ENCODE measurements at regions not wholly inside any gene's neighbourhood (a gene's known extent, or its start where the extent isn't known, plus 50 kb on each side); places are given as distances from the start of the nearest gene placed in this dataset.

DNA sequence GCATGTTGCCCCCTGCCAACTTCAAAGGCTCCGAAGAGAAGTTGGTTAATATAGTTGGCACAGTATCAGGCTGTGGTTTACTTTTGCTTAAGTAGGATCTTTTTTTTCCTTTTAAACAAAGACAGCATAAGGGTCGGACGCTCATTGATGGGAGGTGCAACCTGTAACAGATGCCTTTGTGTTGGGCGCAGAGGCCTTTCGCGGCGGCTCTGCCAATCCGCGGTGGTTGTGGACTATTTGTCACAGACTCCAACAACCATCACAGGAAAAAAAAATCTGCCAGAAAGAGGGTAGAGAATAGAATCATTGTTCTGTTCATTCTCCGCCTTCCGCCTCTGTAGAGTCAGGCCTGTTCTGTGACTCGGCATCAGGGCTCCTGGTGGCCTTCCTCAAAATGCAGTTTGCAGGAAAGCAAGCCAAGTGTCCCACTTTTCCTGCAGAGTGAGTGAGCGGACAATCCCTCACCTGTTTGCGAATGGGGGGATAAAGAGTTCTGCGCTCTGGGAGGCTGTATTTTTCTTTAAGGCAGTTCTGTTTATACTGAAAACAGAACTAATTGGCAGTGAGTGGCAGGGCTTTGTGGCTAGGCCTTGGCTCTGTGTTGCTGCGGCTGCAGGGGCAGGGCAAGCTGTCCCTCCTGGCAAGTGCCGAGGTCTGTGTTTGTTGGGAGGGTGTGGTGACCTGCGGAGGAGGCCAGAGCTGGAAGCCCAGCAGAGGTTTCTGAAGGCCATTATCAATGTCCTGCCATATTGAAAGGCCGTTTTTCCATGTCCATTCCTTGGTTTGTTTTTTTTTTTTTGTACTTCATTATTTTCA lies 83.0 kb upstream of the PIWIL1 start:
- intact Hi-C loops (cut with DNase I): no loop called here
- DNase-seq (ENCODE audit: low spot score): no peak

DNA sequence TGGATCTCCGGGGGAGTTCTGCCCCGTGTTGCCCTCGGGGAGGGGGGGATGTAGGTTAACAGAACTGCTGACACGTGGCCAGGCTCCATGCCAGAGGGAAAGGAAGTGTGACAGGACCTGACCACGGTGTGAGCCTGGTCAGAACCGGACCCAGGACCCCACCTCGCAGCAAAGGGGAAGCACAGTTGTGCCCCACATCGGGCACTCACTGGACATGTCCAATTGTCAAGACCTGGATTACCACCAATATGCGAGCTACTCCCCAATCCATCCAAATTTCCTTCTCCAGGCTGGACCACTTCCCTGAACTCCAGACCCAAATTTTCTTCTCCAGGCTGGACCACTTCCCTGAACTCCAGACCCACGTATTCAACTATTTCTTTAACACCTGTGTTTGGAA lies 78.8 kb upstream of the PIWIL1 start:
- DNase-seq (ENCODE audit: low spot score): no peak
- intact Hi-C loops (cut with DNase I): no loop called here

DNA sequence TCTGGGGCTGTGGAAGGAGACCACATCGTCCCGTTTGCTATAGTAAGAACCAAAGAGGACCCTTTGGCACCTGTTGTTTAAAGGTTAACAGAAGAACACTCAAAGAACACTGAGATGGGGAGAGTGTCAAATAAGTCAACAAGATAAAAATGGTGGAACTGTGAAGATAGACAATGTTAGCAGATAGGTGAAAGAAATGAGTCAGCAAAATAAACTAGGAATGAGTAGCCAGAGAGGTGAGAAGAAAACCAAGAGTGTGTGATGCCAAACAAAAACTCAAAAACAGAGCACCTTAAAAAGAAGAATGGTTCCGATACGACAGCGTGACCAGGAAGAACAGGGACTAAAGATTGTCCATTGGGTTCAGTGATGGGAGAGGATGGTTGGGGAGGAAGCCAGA lies 74.7 kb upstream of the PIWIL1 start:
- DNase-seq (ENCODE audit: low spot score): no peak
- intact Hi-C loops (cut with DNase I): no loop called here

DNA sequence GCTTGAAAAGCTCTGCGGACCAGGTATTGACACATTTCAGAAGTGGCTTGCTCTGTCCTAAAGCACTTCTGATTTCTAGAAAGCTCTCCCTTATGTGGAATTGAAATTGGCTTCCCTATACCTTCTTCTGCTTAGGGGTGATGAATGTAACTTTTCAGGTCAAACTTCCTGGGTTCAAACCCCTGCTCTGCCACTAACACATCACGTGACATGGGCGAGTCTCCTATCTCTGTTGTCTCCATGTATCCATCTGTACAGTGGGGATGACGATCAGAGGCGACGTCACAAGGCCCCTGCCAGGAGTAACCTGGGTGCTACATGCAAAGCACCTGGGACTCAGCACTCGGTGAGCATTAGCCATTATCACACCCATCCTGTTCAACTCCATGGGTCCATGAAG lies 73.7 kb upstream of the PIWIL1 start:
- no peak for DNase-seq (ENCODE audit: low spot score)
- intact Hi-C loops (cut with DNase I): no loop called here

DNA sequence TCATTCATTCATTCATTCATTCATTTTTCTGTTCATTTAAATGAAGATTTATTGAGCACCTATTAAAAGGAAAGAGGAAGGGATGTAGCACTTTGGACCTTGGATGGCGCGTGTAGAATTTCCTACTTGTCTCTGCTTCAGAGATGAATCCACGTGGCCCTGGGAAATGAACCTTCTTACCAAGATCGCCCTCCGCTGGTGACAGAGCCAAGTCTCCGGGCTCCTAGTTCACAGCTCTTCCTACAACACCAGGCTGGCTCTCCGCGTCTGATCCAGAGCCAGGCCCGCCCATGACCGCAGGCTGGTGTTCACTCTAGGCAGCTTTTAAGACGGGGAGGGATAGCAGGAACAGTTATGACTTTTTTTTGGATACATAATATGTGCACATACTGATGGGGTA lies 70.9 kb upstream of the PIWIL1 start:
- intact Hi-C loops (cut with DNase I): loop anchor here in 1 of 2 donors (1.0 kb wide), 1 partner anchor 36 kb away; no protein-coding TSS in a partner anchor
- no peak for DNase-seq (ENCODE audit: low spot score)

DNA sequence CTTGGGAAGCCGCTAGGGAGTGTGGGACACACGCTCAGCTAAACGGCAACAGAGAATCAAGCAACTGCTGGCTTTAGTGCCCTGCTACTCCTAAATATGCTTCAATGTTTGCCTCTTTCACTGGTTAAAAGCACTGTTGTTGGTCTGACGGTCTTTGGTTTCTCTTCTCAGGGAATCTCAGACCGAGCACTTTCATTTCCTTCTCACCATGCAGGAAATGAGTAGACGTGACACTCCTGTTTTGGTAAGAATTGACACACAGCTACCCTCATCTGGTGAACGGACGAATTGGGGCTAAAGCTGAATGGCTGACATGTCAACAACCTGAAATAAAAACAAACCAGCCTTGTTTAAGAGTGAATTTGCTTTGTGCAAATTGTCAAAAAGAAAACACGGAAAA lies 57.5 kb upstream of the PIWIL1 start:
- intact Hi-C loops (cut with DNase I): no loop called here
- DNase-seq (ENCODE audit: low spot score): no peak

DNA sequence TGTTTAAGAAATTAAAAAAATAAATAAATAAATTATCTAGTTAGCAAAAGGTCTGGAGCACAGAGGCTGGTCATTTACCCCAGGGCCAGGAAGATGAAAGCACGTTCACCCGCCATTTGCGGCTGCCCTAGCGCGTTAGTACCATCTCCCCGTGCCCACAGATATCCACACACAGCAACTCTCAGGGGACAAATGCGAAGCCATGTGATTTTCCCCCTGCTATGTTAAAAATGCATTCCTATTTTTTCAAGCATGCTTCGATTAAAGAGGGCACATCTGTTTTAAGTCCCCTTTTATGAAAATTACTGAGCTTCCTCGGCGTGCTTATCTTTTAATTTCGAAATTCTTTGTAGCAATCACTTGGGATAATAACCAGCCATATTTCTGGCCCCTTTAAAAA lies 56.9 kb upstream of the PIWIL1 start:
- DNase-seq (ENCODE audit: low spot score): no peak
- intact Hi-C loops (cut with DNase I): no loop called here

DNA sequence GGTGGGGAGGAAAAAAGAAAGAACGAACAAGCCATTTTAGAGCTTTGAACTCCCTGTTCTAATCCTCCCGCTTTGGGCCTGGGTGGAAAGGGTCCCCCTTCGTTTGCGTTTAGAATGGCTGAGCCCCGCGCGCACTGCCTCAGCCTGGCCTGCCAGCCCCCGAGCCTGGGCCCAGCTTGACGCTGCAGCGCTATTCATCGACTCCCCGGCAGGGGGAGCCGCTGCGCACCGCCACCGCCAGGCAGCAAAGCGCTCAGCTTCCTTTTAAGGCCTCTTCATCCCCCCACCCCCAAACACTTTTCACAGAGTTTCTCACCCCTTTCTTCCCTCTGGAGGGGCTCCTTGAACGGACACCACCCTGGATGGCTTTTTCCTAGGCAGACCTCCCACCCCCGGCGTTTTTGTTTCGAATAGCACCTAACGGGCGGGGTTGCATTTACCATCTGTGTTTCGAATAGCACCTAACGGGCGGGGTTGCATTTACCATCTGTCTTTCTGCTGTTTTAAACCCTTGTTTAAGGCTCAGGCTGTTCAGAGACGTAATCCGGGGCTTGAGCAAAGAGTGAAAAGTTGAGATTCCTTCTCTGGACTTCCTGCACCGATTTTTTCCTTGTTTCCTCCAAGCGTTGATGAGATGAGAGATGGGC lies 56.4 kb upstream of the PIWIL1 start:
- intact Hi-C loops (cut with DNase I): no loop called here
- DNase-seq (ENCODE audit: low spot score): no peak

DNA sequence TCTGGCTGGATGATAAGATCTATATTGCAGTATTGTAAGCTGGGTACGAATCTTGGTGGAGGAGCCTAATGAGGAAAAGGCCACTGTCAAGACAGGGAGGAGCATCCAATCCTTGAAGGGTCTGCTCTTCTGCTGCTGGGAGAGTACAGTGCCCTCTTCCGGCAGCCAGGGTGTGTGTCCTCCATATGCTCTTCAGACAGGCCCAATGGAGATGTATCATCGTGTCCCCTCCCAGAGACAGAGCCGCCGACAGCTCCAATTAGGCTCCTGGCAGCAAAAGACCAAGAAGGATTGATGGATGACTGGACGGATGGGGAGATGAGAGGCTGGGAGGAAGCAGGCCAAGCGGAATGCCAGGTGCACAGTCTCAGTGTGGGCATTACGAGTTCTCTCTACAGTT lies 51.6 kb upstream of the PIWIL1 start:
- intact Hi-C loops (cut with DNase I): no loop called here
- DNase-seq (ENCODE audit: low spot score): no peak

DNA sequence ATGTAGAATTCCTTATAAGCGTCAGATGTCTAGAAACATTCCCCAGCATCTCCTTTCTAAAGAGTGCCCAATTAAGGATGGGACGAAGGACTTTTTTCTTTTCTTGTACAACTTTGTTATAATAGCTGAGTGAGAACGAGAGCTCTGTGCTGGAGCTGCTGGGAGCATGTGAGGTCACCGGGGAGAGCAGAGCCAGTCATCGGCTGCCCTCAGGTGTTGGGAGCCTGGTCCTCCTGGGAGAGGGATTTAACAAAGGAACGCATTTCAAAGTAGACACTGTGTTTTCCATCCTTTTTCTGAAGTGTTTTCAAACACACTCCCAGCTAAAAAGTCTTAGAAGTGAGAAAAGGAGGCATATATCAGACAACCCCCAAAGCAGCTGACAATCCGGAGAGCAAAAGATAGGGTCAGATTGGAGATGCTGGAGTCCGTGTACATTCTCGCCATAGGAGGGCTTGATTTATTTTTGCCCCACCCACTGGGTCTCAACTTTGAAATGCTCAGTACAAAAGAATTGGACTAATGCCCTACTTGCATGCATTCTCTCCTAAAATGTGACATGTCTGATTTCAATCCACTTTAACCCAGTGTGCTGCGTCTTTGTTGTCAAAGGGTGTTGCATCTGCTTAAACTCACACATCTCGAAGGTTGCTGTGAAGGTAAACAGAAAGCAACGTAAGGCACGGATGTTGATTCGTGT lies 50.8 kb upstream of the PIWIL1 start:
- intact Hi-C loops (cut with DNase I): no loop called here

More for the DNA sequence above, 50.8 kb upstream of the PIWIL1 start:
- DNase-seq (ENCODE audit: low spot score): no peak
